ENCODE measurements at regions not wholly inside any gene's neighbourhood (a gene's known extent, or its start where the extent isn't known, plus 50 kb on each side); places are given as distances from the start of the nearest gene placed in this dataset.

GRCh38 chr6:139597771-139598755, 223.6 kb upstream of the CITED2 start:
- peak; percentile 92 for DNase-seq (ENCODE audit: low read depth)

GRCh38 chr6:139597087-139597763, 222.8 kb upstream of the CITED2 start:
- no peak for DNase-seq (ENCODE audit: low read depth)

GRCh38 chr6:139595183-139595582, 220.7 kb upstream of the CITED2 start:
- DNase-seq (ENCODE audit: low read depth) = no peak

- DNase-seq (ENCODE audit: low read depth) = no peak
Measured at GRCh38 chr6:139594333-139594965, 220.0 kb upstream of the CITED2 start.

GRCh38 chr6:139593081-139593480, 218.6 kb upstream of the CITED2 start:
- no peak for DNase-seq (ENCODE audit: low read depth)

- DNase-seq (ENCODE audit: low read depth) = no peak
Measured at GRCh38 chr6:139592011-139592410, 217.6 kb upstream of the CITED2 start.

GRCh38 chr6:139591075-139591865, 216.8 kb upstream of the CITED2 start:
- no peak for DNase-seq (ENCODE audit: low read depth)

- DNase-seq (ENCODE audit: low read depth) = no peak
Measured at GRCh38 chr6:139590206-139590605, 215.8 kb upstream of the CITED2 start.

DNA sequence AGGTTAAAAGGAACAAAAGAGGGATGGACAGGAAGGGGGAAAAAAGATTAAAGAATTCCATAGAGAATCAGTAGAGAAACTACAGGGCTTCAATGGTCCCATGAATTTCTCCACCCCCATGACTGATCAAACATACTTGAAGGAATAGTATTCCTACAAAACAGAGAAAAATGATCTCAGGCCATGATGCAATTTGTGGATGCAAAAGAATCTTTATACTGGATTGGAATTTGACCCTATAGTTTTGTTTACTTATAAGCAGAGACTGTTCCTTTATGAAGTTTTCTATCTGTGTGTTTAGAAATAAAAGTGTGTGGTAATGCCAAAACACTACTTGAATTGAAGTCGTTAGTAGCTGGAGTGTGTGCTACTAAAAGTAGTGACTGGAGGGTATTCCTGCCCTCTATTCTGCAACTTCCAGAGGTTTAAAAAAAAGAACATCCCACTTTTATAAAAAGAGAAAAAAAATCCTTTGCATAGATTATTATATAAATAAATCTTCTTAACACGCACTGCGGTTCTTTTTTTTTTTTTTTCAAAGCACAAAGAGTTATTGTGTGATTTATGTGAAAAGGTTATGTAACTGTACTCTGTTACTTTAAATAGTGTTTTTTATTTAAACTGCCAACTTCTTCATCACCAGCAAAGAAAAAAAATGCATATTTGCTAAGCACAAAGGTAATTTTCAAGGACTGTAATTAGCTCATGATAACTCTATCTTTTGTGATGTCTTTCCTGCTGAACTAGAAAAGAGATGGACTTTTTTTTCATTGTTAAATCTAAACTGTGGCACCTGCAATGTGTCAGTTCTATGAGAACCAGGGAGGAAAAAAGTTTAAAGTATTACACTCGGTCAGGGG, 214.5 kb upstream of the CITED2 start:
- DNase-seq (ENCODE audit: low read depth) = no peak

DNA sequence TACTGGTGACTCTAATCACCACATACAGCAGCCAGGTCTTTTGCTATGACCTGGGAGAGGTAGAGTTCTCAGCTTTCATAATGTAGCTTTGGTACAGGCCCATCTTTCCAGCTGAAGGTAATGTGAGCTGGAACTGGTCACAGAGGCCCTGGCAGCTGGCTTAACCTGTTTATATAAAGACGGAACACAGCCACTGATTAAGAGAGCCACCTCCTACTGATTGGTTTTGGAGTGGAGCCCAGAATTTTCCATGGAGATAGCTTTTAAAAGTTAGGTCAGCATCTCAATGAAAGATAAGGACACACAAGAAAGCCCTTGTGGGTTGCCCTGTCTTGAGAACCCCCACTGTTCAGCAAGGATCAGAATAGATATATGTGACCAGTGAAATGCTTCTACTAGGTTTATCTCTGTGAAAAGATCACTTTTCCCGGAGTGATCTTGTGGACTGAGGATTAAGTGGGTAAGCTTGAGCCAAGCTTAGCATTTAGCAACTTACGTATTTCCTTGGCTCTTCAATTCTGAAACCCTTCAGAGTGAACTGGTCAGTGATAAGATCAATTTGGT, 213.7 kb upstream of the CITED2 start:
- peak; percentile 78 for DNase-seq (ENCODE audit: low read depth)

- DNase-seq (ENCODE audit: low read depth) = peak; percentile 94
Measured at GRCh38 chr6:139587469-139587868, 213.0 kb upstream of the CITED2 start.

DNA sequence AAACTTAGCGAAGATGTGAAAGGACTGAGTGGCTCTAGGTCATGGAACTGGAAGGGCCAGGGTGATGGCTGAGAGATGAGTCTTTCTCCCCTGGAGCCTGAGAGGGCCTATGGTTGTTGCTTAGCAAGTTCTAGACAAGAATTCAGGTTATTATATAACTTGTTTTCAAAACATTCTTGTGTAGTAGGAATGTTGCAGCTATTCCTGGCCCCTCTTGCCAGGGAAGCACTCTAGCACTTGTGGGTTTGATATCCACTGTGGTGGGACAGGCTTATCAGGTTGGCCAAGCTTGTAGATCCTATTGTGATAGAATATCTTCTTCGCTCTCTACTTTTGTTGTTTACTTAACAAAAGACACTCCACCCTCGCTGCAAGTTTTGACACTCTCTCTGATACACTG, 211.8 kb upstream of the CITED2 start:
- DNase-seq (ENCODE audit: low read depth) = no peak

- no peak for DNase-seq (ENCODE audit: low read depth)
Measured at GRCh38 chr6:139584599-139584998, 210.2 kb upstream of the CITED2 start.

DNA sequence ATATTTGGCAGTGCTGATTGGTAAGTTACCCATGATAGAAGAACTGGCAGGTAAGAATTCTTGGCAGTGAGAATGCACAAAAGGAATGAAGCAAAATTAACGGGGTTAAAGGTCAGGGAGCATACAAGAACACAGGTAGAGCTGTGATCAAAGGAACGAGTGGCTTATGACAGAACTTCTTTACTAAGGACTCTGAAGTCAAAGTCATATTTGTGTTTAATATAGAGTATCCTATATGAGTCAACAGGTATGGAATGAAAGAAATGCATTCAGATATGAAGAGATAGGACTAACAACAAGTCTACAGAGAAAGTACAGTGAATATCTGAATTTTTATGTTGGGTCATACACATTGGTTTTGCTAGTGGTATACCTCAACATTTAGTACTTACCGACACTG, 209.0 kb upstream of the CITED2 start:
- DNase-seq (ENCODE audit: low read depth) = no peak

GRCh38 chr6:139582956-139583355, 208.5 kb upstream of the CITED2 start:
- DNase-seq (ENCODE audit: low read depth) = no peak

GRCh38 chr6:139581485-139581865, 207.0 kb upstream of the CITED2 start:
- no peak for DNase-seq (ENCODE audit: low read depth)

DNA sequence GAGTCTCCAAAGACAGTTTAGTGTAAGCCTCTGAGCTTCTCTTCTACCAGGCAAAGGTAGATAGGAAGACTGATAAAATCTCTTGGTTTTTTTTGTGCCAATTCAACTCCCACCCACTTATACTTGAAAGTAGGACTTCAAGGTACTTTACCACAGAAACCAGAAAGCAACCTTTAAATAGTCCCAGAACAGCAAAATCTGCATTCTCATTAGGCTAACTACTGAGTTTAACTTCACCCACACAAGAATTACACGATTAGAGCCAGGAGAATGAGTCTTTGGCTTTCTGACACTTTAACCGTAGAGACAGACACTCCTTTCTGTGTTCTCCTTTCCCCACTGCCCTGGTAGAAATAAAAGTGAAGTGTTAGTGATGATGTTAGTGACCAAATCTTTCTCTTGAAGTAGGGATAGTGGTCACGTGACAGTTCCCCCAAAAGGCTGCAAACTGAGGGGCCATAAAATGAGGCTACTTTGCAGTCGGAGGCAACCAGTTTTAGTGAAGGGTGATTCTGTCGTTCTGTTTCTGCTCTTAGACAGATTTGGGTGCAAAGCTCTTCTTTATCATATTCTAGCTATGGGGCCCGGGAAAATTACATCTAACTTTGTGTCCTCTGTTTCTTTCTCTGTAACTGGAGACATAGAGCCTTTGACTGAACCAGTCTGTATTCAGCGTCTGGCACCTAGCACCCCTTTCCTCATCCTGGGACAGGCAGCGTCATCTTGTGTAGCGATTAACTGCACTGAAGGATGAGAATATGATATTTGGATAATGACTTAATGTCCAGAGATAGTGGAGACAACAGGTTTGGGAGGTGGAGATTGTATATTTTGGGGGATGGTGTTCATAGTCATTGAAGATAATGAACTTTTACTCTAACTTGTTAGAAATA, 206.4 kb upstream of the CITED2 start:
- DNase-seq (ENCODE audit: low read depth) = no peak

DNA sequence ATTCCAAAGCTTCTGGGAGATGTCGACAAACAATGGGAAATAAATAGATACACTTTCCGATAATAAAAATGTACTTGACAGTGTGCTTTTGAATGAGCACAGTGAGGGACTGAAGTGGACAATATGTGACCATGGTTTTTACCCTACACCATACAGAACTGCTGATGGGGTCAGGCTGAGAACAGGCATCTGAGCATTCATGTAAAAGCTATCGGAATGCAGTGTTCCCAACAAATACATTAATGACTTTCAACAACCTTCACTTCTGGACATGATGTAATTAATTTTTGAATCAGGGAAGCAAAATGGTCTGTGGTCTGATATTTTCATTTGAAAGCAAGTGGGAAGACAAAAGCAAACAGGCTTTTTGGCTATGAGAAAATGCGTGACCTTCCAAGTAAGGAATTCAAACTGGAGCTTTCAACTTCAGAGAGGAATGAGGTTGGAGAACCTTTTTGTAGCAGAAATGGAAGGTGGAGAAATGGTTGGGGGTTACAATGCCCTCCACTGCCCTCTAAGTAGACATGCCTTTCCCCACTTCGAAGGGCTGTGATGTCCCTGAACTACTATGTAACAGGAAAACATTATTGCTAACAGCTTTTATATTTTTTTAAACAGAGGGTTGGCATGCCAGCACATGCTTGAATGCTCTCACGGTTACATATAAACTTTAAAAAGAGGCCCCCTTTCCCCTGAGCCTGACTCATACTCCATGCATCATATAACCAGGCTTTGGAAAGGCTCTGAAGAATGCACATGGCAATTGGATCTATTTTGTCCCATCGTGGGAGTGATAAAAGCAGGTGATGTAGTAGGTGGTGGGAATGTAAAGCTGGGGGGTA, 203.5 kb upstream of the CITED2 start:
- DNase-seq (ENCODE audit: low read depth) = peak; percentile 91
